HG02973 (cell line): ENCODE measurements at regions not wholly inside any gene's neighbourhood (a gene's known extent, or its start where the extent isn't known, plus 50 kb on each side); places are given as distances from the start of the nearest gene placed in this dataset.

Experiments
- ATAC-seq: cut with Tn5 transposase; IDR thresholded peaks from one replicate; pipeline ENCODE4 v1.9.1; 2021; ENCODE audit warnings: moderate library complexity; ENCODE audit not compliant: unreplicated experiment

GRCh38 chr5:67434466-67434865 lies 237.9 kb upstream of the CD180 start:
- no peak for ATAC-seq

- ATAC-seq: no peak
Observed at GRCh38 chr5:67432606-67433005, 236.0 kb upstream of the CD180 start.

- no peak for ATAC-seq
Observed at GRCh38 chr5:67431191-67431590, 234.6 kb upstream of the CD180 start.

- no peak for ATAC-seq
Observed at GRCh38 chr5:67427850-67428298, 231.3 kb upstream of the CD180 start.

DNA sequence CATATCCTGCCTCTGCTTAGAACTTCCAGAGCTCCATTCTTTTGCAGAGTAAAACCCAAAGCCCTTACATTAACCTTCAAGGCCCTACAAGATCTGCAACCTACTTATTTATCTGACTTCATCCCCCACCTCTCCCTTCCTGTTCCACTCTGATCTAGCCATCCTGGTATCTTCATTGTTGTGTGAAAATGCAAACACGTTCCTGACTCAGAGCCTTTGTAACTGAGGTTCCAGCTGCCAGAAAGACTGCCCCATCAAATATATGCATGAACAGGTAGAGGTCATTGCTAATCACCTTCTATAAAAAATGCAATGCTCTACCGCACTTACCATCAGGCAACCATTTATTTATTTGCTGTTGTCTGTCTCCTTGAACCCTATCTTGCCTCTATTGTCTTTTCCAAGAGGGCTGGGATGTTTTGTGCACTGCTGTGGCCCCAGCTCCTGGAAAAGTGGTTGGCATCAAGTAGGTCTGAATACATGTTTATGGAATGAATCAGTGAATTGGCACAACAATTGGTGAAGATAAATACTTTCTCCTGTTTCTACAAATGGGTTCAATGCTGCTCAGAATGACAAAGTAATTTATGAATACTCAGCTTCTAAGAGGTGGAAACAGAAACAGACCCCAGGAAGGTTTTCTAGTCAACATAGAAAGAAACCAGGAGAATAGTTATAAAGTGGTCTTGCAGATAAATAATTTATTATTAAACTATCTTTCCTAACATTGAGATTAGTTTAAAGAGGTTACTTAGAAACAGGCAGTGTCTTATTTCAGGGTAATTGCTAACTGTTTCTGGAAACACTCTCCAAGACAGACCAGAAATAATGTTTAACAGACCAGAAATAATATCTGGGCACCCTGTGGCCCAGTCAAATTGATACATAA lies 230.6 kb upstream of the CD180 start:
- ATAC-seq: no peak

GRCh38 chr5:67425514-67425913 lies 228.9 kb upstream of the CD180 start:
- no peak for ATAC-seq

- no peak for ATAC-seq
Observed at GRCh38 chr5:67417839-67418238, 221.2 kb upstream of the CD180 start.

DNA sequence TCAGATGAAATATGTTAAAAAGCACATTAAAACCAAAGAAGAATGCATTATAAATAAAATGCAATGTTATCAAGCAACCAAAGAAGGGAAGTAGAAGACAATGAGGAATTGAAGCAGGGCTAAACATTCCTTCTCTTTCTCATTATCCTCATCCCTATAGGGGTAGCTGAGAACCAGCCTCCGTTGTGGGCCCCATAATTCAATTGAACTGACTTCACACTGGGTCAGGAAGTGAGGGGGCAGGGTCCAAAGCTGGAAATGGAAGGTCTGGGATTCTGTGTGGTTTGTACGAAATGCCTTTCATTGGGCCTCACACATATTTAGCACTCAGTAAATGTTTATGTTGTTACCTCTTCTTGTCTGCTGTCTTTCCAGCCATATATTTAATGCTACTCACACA lies 220.4 kb upstream of the CD180 start:
- ATAC-seq: no peak

- ATAC-seq: no peak
Observed at GRCh38 chr5:67416133-67416937, 219.7 kb upstream of the CD180 start.

- ATAC-seq: no peak
Observed at GRCh38 chr5:67414712-67415111, 218.1 kb upstream of the CD180 start.

GRCh38 chr5:67413721-67414120 lies 217.1 kb upstream of the CD180 start:
- ATAC-seq: no peak

DNA sequence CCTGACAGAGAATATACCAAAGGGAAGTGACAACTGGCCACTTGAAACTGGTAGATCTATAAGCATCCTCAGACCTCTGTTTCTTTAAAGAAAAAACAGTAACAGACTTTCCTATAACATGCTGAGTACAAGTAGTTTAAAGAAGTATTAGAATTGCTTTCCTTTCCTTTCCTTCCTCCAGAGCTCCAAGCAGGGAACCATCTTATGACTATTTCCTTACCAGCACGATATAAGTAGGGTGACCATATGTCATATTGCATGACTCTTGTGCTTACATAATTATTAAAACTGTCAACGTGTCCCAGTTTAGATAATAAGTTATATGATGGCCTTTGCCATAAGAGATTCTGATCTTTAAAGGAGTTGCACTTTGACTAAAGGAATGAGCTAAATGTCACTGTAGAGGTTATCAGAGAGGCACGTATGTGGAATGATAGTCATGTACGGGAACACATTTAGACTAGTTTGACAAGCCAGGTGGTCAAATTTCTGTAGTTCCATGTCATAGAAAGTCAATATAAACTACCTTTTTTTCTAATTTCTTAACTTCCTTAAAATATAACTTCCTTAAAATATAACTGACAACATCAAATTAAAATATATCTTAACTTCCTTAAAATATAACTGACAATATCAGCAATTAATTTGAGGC lies 212.7 kb upstream of the CD180 start:
- no peak for ATAC-seq

GRCh38 chr5:67407979-67408378 lies 211.4 kb upstream of the CD180 start:
- no peak for ATAC-seq

GRCh38 chr5:67405755-67406154 lies 209.2 kb upstream of the CD180 start:
- no peak for ATAC-seq

GRCh38 chr5:67405101-67405364 lies 208.4 kb upstream of the CD180 start:
- no peak for ATAC-seq

DNA sequence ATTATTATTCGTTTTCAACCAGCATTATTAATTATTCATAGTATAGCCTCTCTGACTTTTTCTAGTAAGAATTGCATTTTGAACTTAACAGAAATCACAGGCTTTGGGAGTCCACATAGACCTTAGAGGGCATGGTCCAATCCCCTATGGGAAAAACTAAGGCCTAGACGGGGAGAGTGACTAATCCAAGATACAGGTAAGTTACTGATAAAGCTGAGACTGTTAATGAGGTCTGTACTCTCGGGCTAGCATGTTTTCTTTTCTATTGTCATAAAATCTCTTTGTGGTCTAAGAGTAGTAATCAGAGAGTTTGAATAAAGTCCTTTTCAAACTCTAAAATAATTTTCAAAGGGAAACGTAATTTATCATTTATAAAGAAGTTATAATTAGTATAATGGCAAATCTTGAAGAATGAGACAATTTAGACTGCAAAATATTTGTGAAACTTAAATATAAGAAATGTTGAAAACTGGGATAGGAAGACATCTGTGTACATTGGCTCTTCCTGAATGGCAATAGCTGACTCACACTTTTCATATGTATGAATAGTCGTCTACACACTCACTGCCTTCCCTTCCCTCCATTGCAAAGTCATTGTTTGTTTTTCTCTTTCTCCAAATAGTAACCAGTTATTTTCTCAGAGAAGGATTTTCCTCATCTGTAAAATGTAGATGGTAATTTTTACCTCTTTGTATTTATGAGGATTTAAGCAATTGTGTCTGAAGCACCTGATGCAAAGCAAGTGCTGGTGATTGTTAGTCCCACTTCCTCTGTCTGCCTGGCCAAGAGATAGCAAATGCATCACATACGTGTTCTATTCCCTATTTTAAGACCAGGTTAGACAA lies 207.9 kb upstream of the CD180 start:
- no peak for ATAC-seq

DNA sequence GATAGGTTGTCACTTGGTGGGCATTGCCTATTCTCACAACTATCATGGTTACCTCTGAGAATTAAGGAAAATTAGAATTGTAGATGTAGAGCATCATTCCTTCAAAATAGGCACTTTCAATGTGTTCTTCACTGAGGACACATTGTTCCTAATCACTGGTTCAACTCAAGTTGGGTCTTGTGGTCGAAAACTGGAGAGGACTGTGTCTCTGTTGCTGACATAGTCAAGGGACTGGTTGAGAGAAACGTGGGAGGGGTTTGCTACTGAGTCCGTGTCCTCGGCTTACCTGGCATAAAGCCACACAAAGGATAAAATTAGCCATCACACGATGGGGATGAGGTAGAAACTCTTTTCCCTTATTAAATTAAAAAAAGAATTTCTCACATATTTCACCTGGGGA lies 205.9 kb upstream of the CD180 start:
- no peak for ATAC-seq

- ATAC-seq: no peak
Observed at GRCh38 chr5:67401172-67401571, 204.6 kb upstream of the CD180 start.

- no peak for ATAC-seq
Observed at GRCh38 chr5:67400752-67401151, 204.2 kb upstream of the CD180 start.

DNA sequence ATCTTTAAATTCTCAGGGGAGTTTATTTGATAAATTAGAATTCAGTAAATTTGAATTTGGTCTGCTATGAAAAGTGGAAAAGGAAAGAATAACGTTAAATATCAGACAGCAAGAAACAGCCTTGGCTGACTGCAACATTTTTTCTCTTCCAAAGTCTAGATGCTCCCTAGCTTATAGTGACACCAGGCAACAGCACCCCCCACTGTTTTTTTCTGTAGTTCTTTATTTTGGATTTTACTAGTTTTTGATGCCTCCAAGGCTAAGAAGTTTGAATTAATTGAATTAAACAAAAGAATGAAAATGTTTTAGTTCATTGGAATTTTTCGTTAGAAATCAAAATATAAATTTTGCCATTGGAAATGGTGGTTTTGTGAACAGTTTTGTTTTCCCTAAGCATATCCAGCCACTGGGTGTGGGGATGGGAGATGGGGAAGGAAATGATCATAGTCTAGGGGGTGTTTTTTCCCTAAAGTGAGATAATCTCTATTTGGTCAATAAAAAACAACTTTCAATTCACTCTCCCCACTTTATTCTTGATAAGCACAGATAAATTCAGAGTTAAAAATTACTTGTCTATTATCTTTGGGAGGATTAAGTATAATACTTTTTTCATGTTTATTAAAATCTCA lies 199.3 kb upstream of the CD180 start:
- ATAC-seq: no peak
